Endothelial cell of umbilical vein (primary cell): ENCODE measurements at regions not wholly inside any gene's neighbourhood (a gene's known extent, or its start where the extent isn't known, plus 50 kb on each side); places are given as distances from the start of the nearest gene placed in this dataset.

ENCODE experiments used
- BruUV-seq: library from RNA; stranded (reverse); fragments of 400-500 nt; replicated peaks from 2 replicates; lab custom pipeline; 2021; lab: Mats Ljungman, UMichigan
- CTCF ChIA-PET: fragments of 300-600, 350-600 bp; sonication (Branson Sonifier 250); formaldehyde crosslinking; loops from one replicate; lab custom pipeline; 2021; ENCODE audit warnings: antibody characterized with exemption, inconsistent platforms; lab: Charles Lee
- POLR2A ChIA-PET: fragments of 300-600, 350-600 bp; sonication (Branson Sonifier 250); formaldehyde crosslinking; loops from one replicate; lab custom pipeline; 2021; ENCODE audit warnings: antibody characterized with exemption, inconsistent platforms; lab: Charles Lee
- DNase-seq: peaks from one replicate; pipeline ENCODE4 v3.0.0-alpha.2; 2011; ENCODE audit warnings: low read depth, low spot score
- FAIRE-seq: peaks from 2 replicates; lab custom pipeline; 2011; peaks lifted over from hg19 to GRCh38; lab: Jason Lieb, UNC
- H2AFZ ChIP-seq: 2 replicates; pipeline ENCODE4 v1.6.0; 2012; ENCODE audit warnings: low read depth, low read length, control low read depth, inconsistent platforms
- H3K27ac ChIP-seq: 2 replicates; pipeline ENCODE4 v1.5.1; 2011; ENCODE audit warnings: low read depth, mild to moderate bottlenecking, control low read depth, low read length, moderate library complexity; ENCODE audit not compliant: insufficient read depth
- H3K27me3 ChIP-seq, 2 experiments: 2 replicates each; pipeline versions ENCODE4 v1.6.0 to v1.6.1; 2011; ENCODE audit warnings: low read length in 2 of 2, mixed read lengths in 1 of 2; ENCODE audit not compliant: control insufficient read depth in 2 of 2, insufficient read depth in 2 of 2
- H3K36me3 ChIP-seq, 2 experiments: 2 replicates in 1 of 2; 3 replicates in 1 of 2; pipeline ENCODE4 v1.5.1; 2011; ENCODE audit warnings: low read length in 2 of 2, mild to moderate bottlenecking in 1 of 2, moderate library complexity in 1 of 2; ENCODE audit not compliant: control insufficient read depth in 2 of 2, insufficient read depth in 2 of 2; ENCODE audit errors: extremely low read depth in 1 of 2
- H3K4me1 ChIP-seq: 3 replicates; pipeline ENCODE4 v1.5.1; 2011; ENCODE audit warnings: mild to moderate bottlenecking, low read length; ENCODE audit not compliant: control insufficient read depth, insufficient read depth; ENCODE audit errors: extremely low read depth
- H3K4me2 ChIP-seq: 2 replicates; pipeline ENCODE4 v1.6.1; 2011; ENCODE audit warnings: low read length, control low read depth, mixed read lengths; ENCODE audit not compliant: insufficient read depth
- H3K4me3 ChIP-seq, 3 experiments: fragments of 200-600 bp in 1 of 3; sonication (generic), shearing (Covaris generic) in 1 of 3; replicated peaks in 1 of 3; 2 replicates each; pipeline ENCODE4 v1.5.1; 2011 to 2016; ENCODE audit warnings: control low read depth in 3 of 3, low read length in 3 of 3, mild to moderate bottlenecking in 2 of 3, inconsistent platforms in 1 of 3, low read depth in 1 of 3, moderate library complexity in 1 of 3; ENCODE audit not compliant: insufficient read depth in 1 of 3
- H3K79me2 ChIP-seq: 2 replicates; pipeline ENCODE4 v1.6.0; 2012; ENCODE audit warnings: low read length, inconsistent platforms; ENCODE audit not compliant: control insufficient read depth, insufficient read depth
- H3K9ac ChIP-seq: replicated peaks from 2 replicates; pipeline ENCODE3; 2011; ENCODE audit warnings: low read length, control low read depth; ENCODE audit not compliant: insufficient read depth; ENCODE audit errors: extremely low read depth
- H3K9me1 ChIP-seq: replicated peaks from 3 replicates; pipeline ENCODE4 v1.6.0; 2011; ENCODE audit warnings: mild to moderate bottlenecking, low read length; ENCODE audit not compliant: control insufficient read depth, insufficient read depth; ENCODE audit errors: extremely low read depth
- H3K9me3 ChIP-seq: replicated peaks from 2 replicates; pipeline ENCODE4 v1.5.1; 2012; ENCODE audit warnings: low read length, inconsistent platforms; ENCODE audit not compliant: control insufficient read depth, insufficient read depth
- H4K20me1 ChIP-seq: replicated peaks from 2 replicates; pipeline ENCODE3; 2011; ENCODE audit warnings: mild to moderate bottlenecking, low read length; ENCODE audit not compliant: control insufficient read depth, insufficient read depth; ENCODE audit errors: extremely low read depth
- EZH2 ChIP-seq: IDR thresholded peaks from 2 replicates; pipeline ENCODE4 v1.6.1; 2012; ENCODE audit warnings: borderline replicate concordance, low read depth, mild to moderate bottlenecking, moderate library complexity, low read length, inconsistent platforms; ENCODE audit not compliant: severe bottlenecking
- FOS ChIP-seq: IDR thresholded peaks from 2 replicates; pipeline ENCODE4 v1.6.1; 2011; ENCODE audit warnings: mild to moderate bottlenecking, low read length, moderate library complexity, borderline replicate concordance; ENCODE audit not compliant: insufficient read depth
- GATA2 ChIP-seq: IDR thresholded peaks from 2 replicates; pipeline ENCODE4 v1.7.0; 2011; ENCODE audit warnings: low read depth, mild to moderate bottlenecking, moderate library complexity, mixed read lengths, low read length; ENCODE audit not compliant: insufficient read length, insufficient read depth
- JUN ChIP-seq: IDR thresholded peaks from 2 replicates; pipeline ENCODE4 v1.6.1; 2011; ENCODE audit warnings: borderline replicate concordance, low read depth; ENCODE audit not compliant: insufficient read length, insufficient read depth
- MYC ChIP-seq: IDR thresholded peaks from one replicate; pipeline ENCODE4 v1.6.1; 2011; ENCODE audit warnings: mild to moderate bottlenecking, low read depth, low read length
- POLR2A ChIP-seq: IDR thresholded peaks from 2 replicates; pipeline ENCODE4 v1.6.1; 2012; ENCODE audit warnings: low read depth, mild to moderate bottlenecking, control low read depth, low read length
- POLR2AphosphoS5 ChIP-seq: IDR thresholded peaks from 2 replicates; pipeline ENCODE4 v1.6.1; 2012; ENCODE audit warnings: low read depth, mild to moderate bottlenecking, control low read depth, low read length, moderate library complexity; ENCODE audit not compliant: insufficient read depth
- dilution Hi-C: fragments of 300-500 bp; cut with MboI; formaldehyde crosslinking; loops from one replicate; pipeline ENCODE4 v1.15.0; 2019; ENCODE audit warnings: low sequenced_read_pairs; ENCODE audit not compliant: extremely low pct_ligation_motif_present
- intact Hi-C: fragments of 100-400 bp; cut with micrococcal nuclease; formaldehyde crosslinking; loops from one replicate; pipeline ENCODE4 v1.10.0; 2022
- TF ChIP-seq, protein P1 (sequence below), 2 donors: IDR thresholded peaks; 1 replicate in 1 of 2; 2 replicates in 1 of 2; pipeline ENCODE4 v1.5.1; 2011; ENCODE audit warnings: low read length in 2 of 2, mild to moderate bottlenecking in 2 of 2, moderate library complexity in 2 of 2, control low read depth in 1 of 2, inconsistent platforms in 1 of 2, low read depth in 1 of 2; ENCODE audit not compliant: insufficient read depth in 1 of 2; ENCODE audit errors: extremely low read depth in 1 of 2

DNA sequence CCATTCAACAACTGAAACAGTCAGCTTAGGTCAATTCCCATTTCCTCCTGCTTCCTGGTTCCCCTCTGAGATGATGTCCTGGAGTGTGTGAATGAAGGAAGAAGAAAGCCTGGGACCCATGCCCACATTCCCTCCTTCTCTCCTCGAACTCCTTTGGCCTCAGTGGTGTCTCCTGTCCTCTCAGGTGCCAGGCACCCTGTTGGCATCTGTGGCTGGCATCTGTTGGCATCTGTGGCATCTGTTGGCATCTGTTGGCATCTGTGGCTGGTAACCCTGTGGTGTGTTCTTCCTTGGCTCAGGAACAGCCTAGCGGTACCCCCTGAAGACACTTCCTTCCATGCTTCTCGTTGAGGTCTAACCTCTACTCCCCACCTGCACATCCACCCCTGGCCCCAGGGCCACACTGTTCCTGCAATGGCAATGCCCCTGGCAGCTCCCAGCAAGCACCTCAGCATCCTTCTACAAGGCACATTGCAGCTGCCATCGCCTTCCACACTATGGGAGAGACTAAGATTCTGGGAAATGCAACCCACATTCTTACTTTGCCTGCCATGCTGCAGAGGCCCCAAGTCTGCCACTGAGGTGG is 114.4 kb upstream of the NEBL start:
- intact Hi-C loops: no loop called here

More for the DNA sequence above, 114.4 kb upstream of the NEBL start:
- no peak for TF ChIP-seq FOS
- TF ChIP-seq GATA2: no peak
- TF ChIP-seq MYC: no peak
- no peak for TF ChIP-seq JUN
- no peak for TF ChIP-seq EZH2
- TF ChIP-seq POLR2A: no peak
- TF ChIP-seq POLR2AphosphoS5: no peak
- TF ChIP-seq, protein P1, sequence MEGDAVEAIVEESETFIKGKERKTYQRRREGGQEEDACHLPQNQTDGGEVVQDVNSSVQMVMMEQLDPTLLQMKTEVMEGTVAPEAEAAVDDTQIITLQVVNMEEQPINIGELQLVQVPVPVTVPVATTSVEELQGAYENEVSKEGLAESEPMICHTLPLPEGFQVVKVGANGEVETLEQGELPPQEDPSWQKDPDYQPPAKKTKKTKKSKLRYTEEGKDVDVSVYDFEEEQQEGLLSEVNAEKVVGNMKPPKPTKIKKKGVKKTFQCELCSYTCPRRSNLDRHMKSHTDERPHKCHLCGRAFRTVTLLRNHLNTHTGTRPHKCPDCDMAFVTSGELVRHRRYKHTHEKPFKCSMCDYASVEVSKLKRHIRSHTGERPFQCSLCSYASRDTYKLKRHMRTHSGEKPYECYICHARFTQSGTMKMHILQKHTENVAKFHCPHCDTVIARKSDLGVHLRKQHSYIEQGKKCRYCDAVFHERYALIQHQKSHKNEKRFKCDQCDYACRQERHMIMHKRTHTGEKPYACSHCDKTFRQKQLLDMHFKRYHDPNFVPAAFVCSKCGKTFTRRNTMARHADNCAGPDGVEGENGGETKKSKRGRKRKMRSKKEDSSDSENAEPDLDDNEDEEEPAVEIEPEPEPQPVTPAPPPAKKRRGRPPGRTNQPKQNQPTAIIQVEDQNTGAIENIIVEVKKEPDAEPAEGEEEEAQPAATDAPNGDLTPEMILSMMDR (IDR thresholded peaks at IDR 0.05; ENCODE audit: extremely low read depth in 1 of 2, insufficient read depth in 1 of 2, low read depth in 1 of 2, low read length in 2 of 2): no peak
- no peaks in the 10 kb centered on the region for H3K9me1 ChIP-seq
- ChIA-PET POLR2A (no interaction called here), CTCF (no interaction called here)
- no peaks in the 10 kb centered on the region for H3K9me3 ChIP-seq
- H3K4me1 ChIP-seq: no peaks in the 10 kb centered on the region
- FAIRE-seq (no peak), DNase-seq (no peak)
- H3K9ac ChIP-seq: no peak overlapping the region
- no peaks in the 10 kb centered on the region for H3K36me3 ChIP-seq
- no peak overlapping the region for H2AFZ ChIP-seq
- BruUV-seq: no TSS peak
- H4K20me1 ChIP-seq: no peaks in the 10 kb centered on the region
- no peak overlapping the region for H3K4me3 ChIP-seq
- no peak overlapping the region for H3K4me2 ChIP-seq
- dilution Hi-C loops: no loop called here
- no peaks in the 10 kb centered on the region for H3K79me2 ChIP-seq
- H3K27ac ChIP-seq: no peak overlapping the region
- H3K27me3 ChIP-seq: peaks cover 3 to 10% of the 10 kb centered on the region in 2 experiments
